GM23338 (cell line): ENCODE measurements at regions not wholly inside any gene's neighbourhood (a gene's known extent, or its start where the extent isn't known, plus 50 kb on each side); places are given as distances from the start of the nearest gene placed in this dataset.

Experiments
- ATAC-seq: fragments of 200-7000 bp; cut with Tn5 transposase; 3 replicates; pipeline ENCODE4 v1.9.1; 2020
- DNase-seq: peaks from one replicate; pipeline ENCODE4 v3.0.0-alpha.2; 2015; ENCODE audit warnings: low spot score
- H2AFZ ChIP-seq: fragments of 200-600 bp; sonication (generic); 2 replicates; pipeline ENCODE4 v1.8.0; 2016; ENCODE audit warnings: antibody characterized with exemption, mild to moderate bottlenecking, moderate library complexity
- H3F3A ChIP-seq: fragments of 200-600 bp; sonication (generic); replicated peaks from 2 replicates; pipeline ENCODE4 v1.8.0; 2017; ENCODE audit warnings: antibody characterized with exemption, mixed run types, low read depth
- H3K27ac ChIP-seq: fragments of 200-600 bp; sonication (generic); 2 replicates; pipeline ENCODE4 v1.6.1; 2016; ENCODE audit warnings: low read depth
- H3K27me3 ChIP-seq: fragments of 200-600 bp; sonication (generic); 2 replicates; pipeline ENCODE4 v1.8.0; 2016; ENCODE audit warnings: mild to moderate bottlenecking, mixed run types, moderate library complexity; ENCODE audit not compliant: insufficient read depth
- H3K36me3 ChIP-seq: fragments of 200-600 bp; sonication (generic); 2 replicates; pipeline ENCODE4 v1.8.0; 2016; ENCODE audit warnings: mild to moderate bottlenecking; ENCODE audit not compliant: insufficient read depth
- H3K4me1 ChIP-seq: fragments of 200-600 bp; sonication (generic); 2 replicates; pipeline ENCODE4 v1.8.0; 2016; ENCODE audit warnings: mild to moderate bottlenecking, moderate library complexity; ENCODE audit not compliant: insufficient read depth
- H3K4me2 ChIP-seq: fragments of 200-600 bp; sonication (generic); 2 replicates; pipeline ENCODE4 v1.7.1; 2017; ENCODE audit warnings: mixed run types
- H3K4me3 ChIP-seq: fragments of 200-600 bp; sonication (generic); 2 replicates; pipeline ENCODE4 v1.6.1; 2016; ENCODE audit warnings: mixed run types
- H3K79me2 ChIP-seq: fragments of 200-600 bp; sonication (generic); replicated peaks from 2 replicates; pipeline ENCODE4 v1.8.0; 2017; ENCODE audit warnings: mild to moderate bottlenecking; ENCODE audit not compliant: insufficient read depth
- H3K9me2 ChIP-seq: fragments of 200-600 bp; sonication (generic); 2 replicates; pipeline ENCODE4 v1.8.0; 2017; ENCODE audit not compliant: insufficient read depth
- H4K20me1 ChIP-seq: fragments of 200-600 bp; sonication (generic); replicated peaks from 2 replicates; pipeline ENCODE4 v1.8.0; 2017; ENCODE audit warnings: mild to moderate bottlenecking; ENCODE audit not compliant: insufficient read depth
- H3K27ac Mint-ChIP-seq: 2 replicates; pipeline ENCODE4 v1.8.0; 2020; ENCODE audit warnings: inconsistent platforms, mild to moderate bottlenecking, moderate library complexity, mixed read lengths
- H3K27me3 Mint-ChIP-seq: 3 replicates; pipeline ENCODE4 v1.8.0; 2022; ENCODE audit warnings: low read depth, mild to moderate bottlenecking, moderate library complexity, mixed read lengths, inconsistent platforms; ENCODE audit not compliant: insufficient read depth, poor library complexity
- H3K36me3 Mint-ChIP-seq: 3 replicates; pipeline ENCODE4 v1.8.0; 2021; ENCODE audit warnings: low read depth, mild to moderate bottlenecking, inconsistent platforms, moderate library complexity, mixed read lengths
- H3K4me1 Mint-ChIP-seq: 3 replicates; pipeline ENCODE4 v1.8.0; 2020; ENCODE audit warnings: mild to moderate bottlenecking, inconsistent platforms, mixed read lengths
- H3K4me3 Mint-ChIP-seq: 3 replicates; pipeline ENCODE4 v1.8.0; 2021; ENCODE audit warnings: moderate library complexity, mild to moderate bottlenecking, inconsistent platforms, mixed read lengths
- H3K9me3 Mint-ChIP-seq: 3 replicates; pipeline ENCODE4 v1.8.0; 2020; ENCODE audit warnings: moderate library complexity, mild to moderate bottlenecking, inconsistent platforms, mixed read lengths
- CREB1 ChIP-seq: fragments of 250-450 bp; sonication (Bioruptor Pico); IDR thresholded peaks from 2 replicates; pipeline ENCODE4 v1.5.0; 2020; ENCODE audit warnings: low read depth, mild to moderate bottlenecking, moderate library complexity
- ETS1 ChIP-seq: IDR thresholded peaks from 2 replicates; pipeline ENCODE4 v1.6.1; 2016; ENCODE audit warnings: antibody characterized with exemption
- EZH2 ChIP-seq: fragments of 200-600 bp; sonication (generic); IDR thresholded peaks from one replicate; pipeline ENCODE4 v1.8.0; 2017; ENCODE audit warnings: antibody characterized with exemption, mild to moderate bottlenecking, low read depth; ENCODE audit not compliant: unreplicated experiment
- JUNB ChIP-seq: IDR thresholded peaks from one replicate; pipeline ENCODE4 v1.6.1; 2016; ENCODE audit warnings: antibody characterized with exemption; ENCODE audit not compliant: unreplicated experiment
- NANOG ChIP-seq: IDR thresholded peaks from 2 replicates; pipeline ENCODE4 v1.6.1; 2016; ENCODE audit warnings: antibody characterized with exemption, borderline replicate concordance
- POLR2AphosphoS5 ChIP-seq: IDR thresholded peaks from 2 replicates; pipeline ENCODE4 v1.6.1; 2016; ENCODE audit warnings: antibody characterized with exemption, low read depth
- REST ChIP-seq: IDR thresholded peaks from one replicate; pipeline ENCODE4 v1.6.1; 2018; ENCODE audit warnings: antibody characterized with exemption; ENCODE audit not compliant: unreplicated experiment
- ZNF114 ChIP-seq: fragments of 250-450 bp; sonication (Bioruptor Pico); IDR thresholded peaks from 2 replicates; pipeline ENCODE4 v1.5.0; 2020; ENCODE audit warnings: mild to moderate bottlenecking, moderate library complexity
- ZNF331 ChIP-seq: fragments of 250-450 bp; sonication (Bioruptor Pico); IDR thresholded peaks from 2 replicates; pipeline ENCODE4 v1.5.0; 2020; ENCODE audit warnings: low read depth, mild to moderate bottlenecking, moderate library complexity
- ZNF462 ChIP-seq: fragments of 250-450 bp; sonication (Bioruptor Pico); IDR thresholded peaks from 2 replicates; pipeline ENCODE4 v1.5.0; 2020; ENCODE audit warnings: mild to moderate bottlenecking, moderate library complexity

GRCh38 chr5:57102905-57103255 lies 71.0 kb upstream of the GPBP1 start:
- Histone ChIP-seq H3K27ac (no peak overlapping the region), H2AFZ (no peak overlapping the region), H3K4me2 (no peak overlapping the region), H3K4me1 (no peaks in the 10 kb centered on the region), H3K36me3 (no peaks in the 10 kb centered on the region), H3K27me3 (no peaks in the 10 kb centered on the region), H4K20me1 (no peaks in the 10 kb centered on the region), H3F3A (no peaks in the 10 kb centered on the region), H3K9me2 (no peaks in the 10 kb centered on the region), H3K79me2 (no peaks in the 10 kb centered on the region), H3K4me3 (no peak overlapping the region)
- Mint-ChIP-seq H3K27ac (no peak overlapping the region), H3K4me3 (no peak overlapping the region), H3K4me1 (no peaks in the 10 kb centered on the region), H3K9me3 (peaks cover 11% of the 10 kb centered on the region), H3K36me3 (peaks cover 5% of the 10 kb centered on the region), H3K27me3 (peaks cover 2% of the 10 kb centered on the region)
- DNase-seq = no peak
- TF ChIP-seq POLR2AphosphoS5 = no peak
- TF ChIP-seq ZNF114 = no peak
- TF ChIP-seq EZH2 = no peak
- TF ChIP-seq CREB1 (CRISPR knock-in tag) = no peak
- TF ChIP-seq ETS1 = no peak
- no peak for ATAC-seq

- no peaks in the 10 kb centered on the region for H3F3A ChIP-seq
- H3K4me1 ChIP-seq = no peaks in the 10 kb centered on the region
- H2AFZ ChIP-seq = no peak overlapping the region
- Mint-ChIP-seq H3K36me3 (peaks cover under 1% of the 10 kb centered on the region; the same call in 2 of the 3 replicates), H3K27ac (no peak overlapping the region), H3K4me1 (no peaks in the 10 kb centered on the region), H3K27me3 (peaks cover 2% of the 10 kb centered on the region), H3K9me3 (peaks cover 6% of the 10 kb centered on the region), H3K4me3 (no peak overlapping the region)
- H3K9me2 ChIP-seq = no peaks in the 10 kb centered on the region
- DNase-seq (no peak), ATAC-seq (no peak)
- H3K36me3 ChIP-seq = no peaks in the 10 kb centered on the region
- no peak overlapping the region for H3K4me3 ChIP-seq
- no peaks in the 10 kb centered on the region for H4K20me1 ChIP-seq
- H3K4me2 ChIP-seq = no peak overlapping the region
- no peaks in the 10 kb centered on the region for H3K27me3 ChIP-seq
- H3K27ac ChIP-seq = no peak overlapping the region
- no peaks in the 10 kb centered on the region for H3K79me2 ChIP-seq
- no peak for TF ChIP-seq REST
- TF ChIP-seq NANOG = no peak
- TF ChIP-seq JUNB = no peak
- TF ChIP-seq ZNF462 (CRISPR knock-in tag) = no peak
- no peak for TF ChIP-seq EZH2
- TF ChIP-seq ZNF331 (CRISPR knock-in tag) = no peak
- TF ChIP-seq ETS1 = no peak
Measured at GRCh38 chr5:57103317-57103907, 70.4 kb upstream of the GPBP1 start.
